GM06990 (cell line): ENCODE measurements at regions not wholly inside any gene's neighbourhood (a gene's known extent, or its start where the extent isn't known, plus 50 kb on each side); places are given as distances from the start of the nearest gene placed in this dataset.
"Not testable (repeated sequence)": the region's sequence is repeated elsewhere in the genome, so short reads cannot be mapped to it uniquely, and the experiment has no call there.

Experiments used
- DNase-seq: peaks from one replicate; pipeline ENCODE4 v3.0.0-alpha.2; 2011; ENCODE audit not compliant: insufficient read length; ENCODE audit errors: extremely low read depth
- H3K27me3 ChIP-seq: replicated peaks from 2 replicates; pipeline ENCODE4 v1.6.0; 2011; ENCODE audit warnings: low read length; ENCODE audit not compliant: control insufficient read depth, insufficient read depth
- H3K36me3 ChIP-seq: 2 replicates; pipeline ENCODE4 v1.5.1; 2011; ENCODE audit warnings: low read length; ENCODE audit not compliant: control insufficient read depth, insufficient read depth
- H3K4me3 ChIP-seq: replicated peaks from 2 replicates; pipeline ENCODE4 v1.5.1; 2011; ENCODE audit warnings: low read depth, mild to moderate bottlenecking, control low read depth, low read length
- TF ChIP-seq, protein P1 (sequence below): IDR thresholded peaks from 2 replicates; pipeline ENCODE4 v1.5.1; 2011; ENCODE audit warnings: low read length, control low read depth, mild to moderate bottlenecking, inconsistent platforms; ENCODE audit not compliant: insufficient read depth, poor library complexity, severe bottlenecking

DNA sequence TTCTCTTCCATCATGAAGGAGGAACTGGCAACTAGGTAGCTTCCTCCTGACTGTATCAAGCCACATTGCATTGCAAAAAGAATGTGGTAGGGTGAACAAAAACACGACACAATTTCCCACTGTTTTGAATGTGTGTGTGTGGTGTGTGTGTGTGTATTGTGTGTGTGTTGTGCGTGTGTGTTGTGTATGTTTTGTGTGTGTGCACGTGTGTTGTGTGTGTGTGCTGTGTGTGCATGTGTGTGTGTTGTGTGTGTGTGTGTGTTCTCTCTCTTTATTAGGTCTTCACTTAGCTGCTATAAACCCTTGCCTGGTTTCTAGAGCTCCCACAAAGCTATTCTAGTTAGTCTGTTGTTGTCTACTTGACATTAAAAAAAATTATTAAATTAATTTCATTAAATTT, 550.0 kb upstream of the GYPC start:
- DNase-seq = no peak
- H3K27me3 ChIP-seq = no peaks in the 10 kb centered on the region
- no peak overlapping the region for H3K4me3 ChIP-seq
- TF ChIP-seq, protein P1, sequence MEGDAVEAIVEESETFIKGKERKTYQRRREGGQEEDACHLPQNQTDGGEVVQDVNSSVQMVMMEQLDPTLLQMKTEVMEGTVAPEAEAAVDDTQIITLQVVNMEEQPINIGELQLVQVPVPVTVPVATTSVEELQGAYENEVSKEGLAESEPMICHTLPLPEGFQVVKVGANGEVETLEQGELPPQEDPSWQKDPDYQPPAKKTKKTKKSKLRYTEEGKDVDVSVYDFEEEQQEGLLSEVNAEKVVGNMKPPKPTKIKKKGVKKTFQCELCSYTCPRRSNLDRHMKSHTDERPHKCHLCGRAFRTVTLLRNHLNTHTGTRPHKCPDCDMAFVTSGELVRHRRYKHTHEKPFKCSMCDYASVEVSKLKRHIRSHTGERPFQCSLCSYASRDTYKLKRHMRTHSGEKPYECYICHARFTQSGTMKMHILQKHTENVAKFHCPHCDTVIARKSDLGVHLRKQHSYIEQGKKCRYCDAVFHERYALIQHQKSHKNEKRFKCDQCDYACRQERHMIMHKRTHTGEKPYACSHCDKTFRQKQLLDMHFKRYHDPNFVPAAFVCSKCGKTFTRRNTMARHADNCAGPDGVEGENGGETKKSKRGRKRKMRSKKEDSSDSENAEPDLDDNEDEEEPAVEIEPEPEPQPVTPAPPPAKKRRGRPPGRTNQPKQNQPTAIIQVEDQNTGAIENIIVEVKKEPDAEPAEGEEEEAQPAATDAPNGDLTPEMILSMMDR = no peak
- no peaks in the 10 kb centered on the region for H3K36me3 ChIP-seq

DNA sequence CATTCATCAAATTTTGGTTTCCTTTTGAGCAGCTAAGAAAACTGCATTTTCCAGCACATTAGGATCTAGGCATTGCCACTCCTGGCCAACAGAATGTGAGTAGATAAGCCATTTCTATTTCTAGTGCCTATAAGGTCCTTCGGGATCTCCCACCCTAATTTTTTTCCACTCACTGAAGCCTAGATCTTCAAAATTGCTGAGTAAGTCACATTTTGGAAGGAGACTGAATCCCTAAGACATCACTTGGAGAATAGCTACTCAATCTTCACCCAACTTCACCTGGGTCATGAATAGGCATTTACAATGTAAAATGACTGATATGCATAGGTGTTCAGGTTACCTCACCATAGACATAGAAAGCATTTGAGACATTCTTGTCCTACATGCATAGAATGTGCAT, 548.1 kb upstream of the GYPC start:
- Histone ChIP-seq H3K4me3 (no peak overlapping the region), H3K36me3 (no peaks in the 10 kb centered on the region), H3K27me3 (no peaks in the 10 kb centered on the region)
- TF ChIP-seq, protein P1 = no peak
- DNase-seq = no peak

DNA sequence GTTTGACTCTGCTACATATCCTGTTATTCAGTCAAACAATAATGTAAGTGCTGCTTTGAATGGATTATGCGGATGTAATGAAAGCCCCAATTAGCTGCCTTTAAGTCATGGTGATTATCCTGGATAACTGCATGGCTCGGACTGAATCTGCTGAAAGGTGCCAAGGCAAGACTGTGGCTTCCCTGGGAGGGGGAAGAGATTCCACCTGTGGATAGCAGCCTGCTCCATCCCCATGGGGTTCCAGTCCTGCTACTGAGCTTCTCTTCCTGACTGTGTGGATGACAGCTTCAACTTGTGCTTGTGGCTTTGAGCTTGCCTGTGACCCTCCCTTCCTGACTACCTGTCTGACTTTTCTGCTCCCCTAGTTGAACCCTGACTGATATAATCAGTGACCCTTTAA, 540.0 kb upstream of the GYPC start:
- no peak for DNase-seq
- TF ChIP-seq, protein P1 = no peak
- H3K36me3 ChIP-seq = no peaks in the 10 kb centered on the region
- H3K27me3 ChIP-seq = no peaks in the 10 kb centered on the region
- H3K4me3 ChIP-seq = no peak overlapping the region

DNA sequence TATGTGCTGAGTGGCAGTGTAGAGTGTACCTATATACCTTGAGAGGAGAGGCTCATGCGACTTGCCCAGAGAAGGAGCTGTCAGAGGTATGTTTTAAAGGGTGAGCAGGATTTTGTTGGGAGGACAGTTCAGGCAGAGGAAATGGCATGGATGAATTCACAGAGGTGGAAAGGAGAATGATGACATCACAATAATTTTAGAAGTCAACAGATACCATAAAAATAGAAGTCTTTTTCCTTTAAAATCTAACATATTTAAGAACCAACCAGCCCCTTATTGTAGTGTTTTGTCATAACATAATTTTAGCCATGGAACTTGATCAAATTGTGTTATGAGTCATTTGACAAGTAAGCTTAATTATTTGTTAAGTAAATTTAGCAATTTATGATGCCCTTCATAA, 538.1 kb upstream of the GYPC start:
- no peaks in the 10 kb centered on the region for H3K36me3 ChIP-seq
- no peak for DNase-seq
- H3K27me3 ChIP-seq = no peaks in the 10 kb centered on the region
- H3K4me3 ChIP-seq = no peak overlapping the region
- TF ChIP-seq, protein P1 = no peak

DNA sequence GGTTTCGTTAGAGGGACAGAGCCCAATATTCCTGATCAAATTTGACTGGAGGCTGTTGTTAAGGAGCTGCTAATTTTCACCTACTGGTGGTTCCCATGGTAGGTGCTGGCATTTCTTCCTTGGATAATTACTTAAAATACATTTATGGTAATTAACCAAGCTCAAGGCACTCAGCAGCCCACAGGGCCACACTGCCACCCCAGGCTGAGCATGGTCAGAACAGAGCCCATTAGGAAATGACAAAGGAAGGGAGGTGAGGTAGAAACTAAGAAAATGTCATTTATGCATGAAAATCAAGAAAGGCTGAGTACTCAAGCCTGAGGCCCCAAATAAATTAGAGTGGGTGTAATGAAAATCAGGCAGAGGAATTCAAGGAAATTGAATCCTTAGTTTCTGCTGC, 510.2 kb upstream of the GYPC start:
- DNase-seq = no peak
- TF ChIP-seq, protein P1 = no peak

DNA sequence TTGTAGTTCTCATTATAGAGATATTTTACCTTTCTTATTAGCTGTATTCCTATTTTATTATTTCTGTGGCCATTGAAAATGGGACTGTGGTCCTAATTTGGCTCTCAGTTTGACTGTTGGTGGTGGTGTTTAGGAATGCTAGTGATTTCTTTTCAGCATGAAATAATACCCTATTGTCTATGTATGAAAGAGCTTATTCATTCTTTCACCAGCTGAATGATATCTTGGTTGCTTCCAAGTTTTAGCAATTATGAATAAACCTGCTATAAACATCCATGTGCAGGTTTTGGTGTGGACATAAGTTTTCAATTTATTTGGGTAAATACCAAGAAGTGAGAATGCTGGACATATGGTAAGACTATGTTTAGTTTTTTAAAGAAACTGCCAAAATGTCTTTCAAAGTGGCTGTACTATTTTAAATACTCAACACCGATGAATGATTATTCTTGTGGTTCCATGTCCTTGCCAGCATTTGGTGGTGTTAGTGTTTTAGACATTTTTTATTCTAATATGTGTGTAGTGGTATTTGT, 501.6 kb upstream of the GYPC start:
- H3K4me3 ChIP-seq = no peak overlapping the region
- DNase-seq = no peak
- no peaks in the 10 kb centered on the region for H3K27me3 ChIP-seq
- TF ChIP-seq, protein P1 = no peak
- H3K36me3 ChIP-seq = no peaks in the 10 kb centered on the region

More for the DNA sequence above, 510.2 kb upstream of the GYPC start:
- H3K36me3 ChIP-seq = no peaks in the 10 kb centered on the region
- H3K27me3 ChIP-seq = no peaks in the 10 kb centered on the region
- no peak overlapping the region for H3K4me3 ChIP-seq

DNA sequence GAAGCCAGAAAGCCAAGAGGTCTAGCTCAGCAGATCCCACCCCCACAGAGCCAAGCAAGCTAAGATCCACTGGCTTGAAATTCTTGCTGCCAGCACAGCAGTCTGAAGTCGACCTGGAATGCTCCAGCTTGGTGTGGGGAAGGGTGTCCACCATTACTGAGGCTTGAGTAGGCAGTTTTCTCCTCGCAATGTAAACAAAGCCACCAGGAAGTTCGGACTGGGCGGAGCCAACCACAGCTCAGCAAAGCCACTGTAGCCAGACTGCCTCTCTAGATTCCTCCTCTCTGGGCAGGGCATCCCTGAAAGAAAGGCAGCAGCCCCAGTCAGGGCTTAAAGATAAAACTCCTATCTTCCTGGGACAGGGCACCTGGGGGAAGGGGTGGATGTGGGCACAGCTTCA, 495.0 kb upstream of the GYPC start:
- H3K27me3 ChIP-seq, DNase-seq, H3K36me3 ChIP-seq, H3K4me3 ChIP-seq: not testable (repeated sequence)
